B cell (primary cell): ENCODE measurements at regions not wholly inside any gene's neighbourhood (a gene's known extent, or its start where the extent isn't known, plus 50 kb on each side); places are given as distances from the start of the nearest gene placed in this dataset.

ENCODE experiments used
- ATAC-seq: fragments of 200-7000 bp; cut with Tn5 transposase; one replicate; pipeline ENCODE4 v1.10.0; 2021; ENCODE audit warnings: low read depth, mild to moderate bottlenecking, moderate number of reproducible peaks, moderate library complexity
- CTCF ChIA-PET: fragments of 350-600 bp; sonication (Branson Sonifier 250); formaldehyde crosslinking; loops from one replicate; lab custom pipeline; 2021; ENCODE audit warnings: antibody characterized with exemption, inconsistent platforms; lab: Charles Lee
- POLR2A ChIA-PET: fragments of 350-600 bp; sonication (Branson Sonifier 250); formaldehyde crosslinking; loops from one replicate; lab custom pipeline; 2021; ENCODE audit warnings: antibody characterized with exemption; lab: Charles Lee
- DNase-seq: peaks from one replicate; pipeline ENCODE4 v3.0.0; 2013
- H2AFZ ChIP-seq: 2 replicates; pipeline ENCODE4 v1.6.1; 2012; ENCODE audit warnings: mild to moderate bottlenecking, low read depth, low read length; ENCODE audit not compliant: insufficient read depth, poor library complexity, severe bottlenecking
- H3K27ac ChIP-seq, 2 donors: 1 replicate in 1 of 2; 2 replicates in 1 of 2; pipeline ENCODE4 v1.5.1; 2012 to 2013; ENCODE audit warnings: low read length in 2 of 2, mild to moderate bottlenecking in 2 of 2, moderate library complexity in 1 of 2
- H3K27me3 ChIP-seq, 4 experiments: fragments of 200-600 bp in 1 of 4; sonication (generic) in 1 of 4; replicated peaks in 1 of 4; 1 replicate in 2 of 4; 2 replicates in 2 of 4; pipeline versions ENCODE4 v1.6.1 to v1.7.0; 2013 to 2016; ENCODE audit warnings: low read length in 3 of 4, mild to moderate bottlenecking in 2 of 4, mixed read lengths in 1 of 4, moderate library complexity in 1 of 4; ENCODE audit not compliant: insufficient read depth in 4 of 4, control insufficient read depth in 3 of 4; ENCODE audit errors: control extremely low read depth in 1 of 4
- H3K36me3 ChIP-seq, 2 experiments: replicated peaks in 1 of 2; 1 replicate in 1 of 2; 2 replicates in 1 of 2; pipeline versions ENCODE4 v1.6.1 to v1.7.1; 2013; ENCODE audit warnings: low read length in 1 of 2; ENCODE audit not compliant: insufficient read depth in 2 of 2, control insufficient read depth in 1 of 2; ENCODE audit errors: control extremely low read depth in 1 of 2, extremely low read depth in 1 of 2
- H3K4me1 ChIP-seq, 2 donors: fragments of 200-600 bp in 1 of 2; sonication (generic) in 1 of 2; 1 replicate in 1 of 2; 2 replicates in 1 of 2; pipeline versions ENCODE4 v1.5.1 to v1.6.1; 2013 to 2017; ENCODE audit warnings: low read length in 2 of 2; ENCODE audit not compliant: control insufficient read depth in 2 of 2, insufficient read depth in 2 of 2
- H3K4me2 ChIP-seq: replicated peaks from 2 replicates; pipeline ENCODE3; 2012; ENCODE audit warnings: mild to moderate bottlenecking, low read depth, low read length; ENCODE audit not compliant: poor library complexity, severe bottlenecking
- H3K4me3 ChIP-seq, 5 experiments: fragments of 200-600 bp in 1 of 5; sonication (generic) in 1 of 5; 1 replicate in 3 of 5; 2 replicates in 2 of 5; pipeline versions ENCODE4 v1.5.1 to v1.7.0; 2011 to 2016; ENCODE audit warnings: low read length in 4 of 5, mild to moderate bottlenecking in 4 of 5, low read depth in 2 of 5, control low read depth in 1 of 5, moderate library complexity in 1 of 5; ENCODE audit not compliant: insufficient read depth in 1 of 5; ENCODE audit errors: control extremely low read depth in 1 of 5, extremely low read depth in 1 of 5
- H3K79me2 ChIP-seq: fragments of 200-600 bp; sonication (generic); one replicate; pipeline ENCODE4 v1.6.0; 2016; ENCODE audit warnings: low read length; ENCODE audit not compliant: control insufficient read depth, insufficient read depth
- H3K9ac ChIP-seq: fragments of 200-600 bp; sonication (generic); 2 replicates; pipeline ENCODE4 v1.6.1; 2017; ENCODE audit warnings: mild to moderate bottlenecking, low read length, moderate library complexity
- H3K9me3 ChIP-seq, 3 donors: one replicate each; pipeline versions ENCODE4 v1.6.1 to v1.7.1; 2013; ENCODE audit warnings: low read length in 2 of 3; ENCODE audit not compliant: control insufficient read depth in 2 of 3, insufficient read depth in 1 of 3; ENCODE audit errors: control extremely low read depth in 1 of 3
- H4K20me1 ChIP-seq: 2 replicates; pipeline ENCODE4 v1.6.0; 2012; ENCODE audit warnings: mild to moderate bottlenecking, low read length; ENCODE audit not compliant: insufficient read depth, control insufficient read depth, poor library complexity, severe bottlenecking
- H3K27ac Mint-ChIP-seq: one replicate; pipeline ENCODE4 v1.8.0; 2021; ENCODE audit warnings: mixed read lengths
- H3K27me3 Mint-ChIP-seq: one replicate; pipeline ENCODE4 v1.8.0; 2021; ENCODE audit warnings: mixed read lengths
- H3K4me1 Mint-ChIP-seq: one replicate; pipeline ENCODE4 v1.8.0; 2021; ENCODE audit warnings: mixed read lengths
- H3K4me3 Mint-ChIP-seq: one replicate; pipeline ENCODE4 v1.8.0; 2021; ENCODE audit warnings: mixed read lengths
- H3K9me3 Mint-ChIP-seq: one replicate; pipeline ENCODE4 v1.8.0; 2022; ENCODE audit warnings: mixed read lengths; ENCODE audit not compliant: insufficient read depth
- CTCF ChIP-seq: fragments of 200-600 bp; IDR thresholded peaks from one replicate; pipeline ENCODE4 v1.8.0; 2022; ENCODE audit warnings: antibody characterized with exemption, mild to moderate bottlenecking
- EZH2 ChIP-seq: IDR thresholded peaks from 2 replicates; pipeline ENCODE4 v1.6.1; 2012; ENCODE audit warnings: borderline replicate concordance, low read depth, mild to moderate bottlenecking, moderate library complexity, low read length; ENCODE audit not compliant: insufficient read depth, poor library complexity, severe bottlenecking
- whole genome bisulfite sequencing: methylation state at CpG from one replicate; pipeline ENCODE4 v1.1.5; 2013; ENCODE audit warnings: missing lambda C conversion rate; ENCODE audit not compliant: insufficient coverage; 5-methylcytosine and 5-hydroxymethylcytosine counted together
- intact Hi-C: fragments of 100-400 bp; cut with micrococcal nuclease; formaldehyde crosslinking; loops from one replicate; pipeline ENCODE4 v1.10.0; 2022

- H3K4me1 Mint-ChIP-seq, result no peaks in the 10 kb centered on the region
- Histone ChIP-seq H3K4me3 (no peak overlapping the region), H3K36me3 (no peaks in the 10 kb centered on the region), H3K27me3 (no peaks in the 10 kb centered on the region), H2AFZ (no peak overlapping the region), H3K9ac (no peak overlapping the region), H3K4me1 (no peaks in the 10 kb centered on the region), H3K27ac (no peak overlapping the region), H3K4me2 (no peak overlapping the region), H3K9me3 (no peaks in the 10 kb centered on the region), H4K20me1 (no peaks in the 10 kb centered on the region), H3K79me2 (no peaks in the 10 kb centered on the region)
- H3K4me3 Mint-ChIP-seq, result no peak overlapping the region
- 80% methylated on average over 2 of the region's 5 CpGs for WGBS
- no peaks in the 10 kb centered on the region for H3K9me3 Mint-ChIP-seq
- TF ChIP-seq CTCF (no peak), EZH2 (no peak)
- DNase-seq (no peak), ATAC-seq (no peak)
- CTCF ChIA-PET, result no interaction called here
- H3K27me3 Mint-ChIP-seq, result no peaks in the 10 kb centered on the region
- intact Hi-C loops, result no loop called here
- H3K27ac Mint-ChIP-seq, result no peak overlapping the region
- POLR2A ChIA-PET, result no interaction called here
These were observed 177.2 kb upstream of the RAB6C start for GRCh38 chr2:129802290-129802689.

- CTCF ChIA-PET, result no interaction called here
- H3K79me2 ChIP-seq, result no peaks in the 10 kb centered on the region
- TF ChIP-seq CTCF (no peak), EZH2 (no peak)
- no peaks in the 10 kb centered on the region for H3K9me3 ChIP-seq
- POLR2A ChIA-PET, result no interaction called here
- no peak overlapping the region for H3K27ac Mint-ChIP-seq
- intact Hi-C loops, result no loop called here
- no peaks in the 10 kb centered on the region for H3K27me3 ChIP-seq
- WGBS, result no CpG with 5 or more reads among the region's 1 CpG
- no peak overlapping the region for H3K9ac ChIP-seq
- no peak overlapping the region for H3K27ac ChIP-seq
- H3K4me2 ChIP-seq, result no peak overlapping the region
- no peak overlapping the region for H2AFZ ChIP-seq
- DNase-seq (no peak), ATAC-seq (no peak)
- no peaks in the 10 kb centered on the region for H3K4me1 ChIP-seq
- no peaks in the 10 kb centered on the region for H3K4me1 Mint-ChIP-seq
- H3K9me3 Mint-ChIP-seq, result no peaks in the 10 kb centered on the region
- H3K36me3 ChIP-seq, result no peaks in the 10 kb centered on the region
- H3K4me3 Mint-ChIP-seq, result no peak overlapping the region
- H3K27me3 Mint-ChIP-seq, result no peaks in the 10 kb centered on the region
- H4K20me1 ChIP-seq, result no peaks in the 10 kb centered on the region
- no peak overlapping the region for H3K4me3 ChIP-seq
These were observed 176.4 kb upstream of the RAB6C start for GRCh38 chr2:129803032-129803431.
